A549 (cell line): ENCODE measurements at regions not wholly inside any gene's neighbourhood (a gene's known extent, or its start where the extent isn't known, plus 50 kb on each side); places are given as distances from the start of the nearest gene placed in this dataset.

Source experiments
- ATAC-seq, 2 experiments: fragments of 200-7000 bp in 1 of 2; fragments of >200 bp in 1 of 2; cut with Nextera tagmentation in 1 of 2; cut with Tn5 transposase in 1 of 2; 3 replicates each; pipeline versions ENCODE4 v1.8.0 to v1.9.1; 2018 to 2020; ENCODE audit warnings: mild to moderate bottlenecking in 1 of 2, moderate library complexity in 1 of 2
- CTCF ChIA-PET: fragments of 300-600 bp; sonication (Branson Sonifier 250); formaldehyde crosslinking; extraction: SDS; loops from one replicate; lab custom pipeline; 2021; ENCODE audit warnings: antibody characterized with exemption, inconsistent platforms; lab: Yijun Ruan, JAX
- POLR2A ChIA-PET: fragments of 350-600 bp; formaldehyde crosslinking; extraction: SDS; loops from one replicate; lab custom pipeline; 2021; ENCODE audit warnings: antibody characterized with exemption, inconsistent platforms; lab: Yijun Ruan, JAX
- DNase-seq, 2 experiments: peaks; one replicate each; pipeline versions ENCODE4 v3.0.0 to v3.0.0-alpha.2; 2011 to 2016; ENCODE audit warnings: low read depth in 1 of 2, low spot score in 1 of 2
- FAIRE-seq: peaks from 2 replicates; lab custom pipeline; 2011; peaks lifted over from hg19 to GRCh38; lab: Jason Lieb, UNC
- H3K27ac ChIP-seq, 2 experiments: fragments of >200 bp; sonication (Bioruptor Twin); formaldehyde crosslinking; 3 replicates each; pipeline ENCODE4 v1.5.1; 2016 to 2017
- H3K4me1 ChIP-seq: fragments of >200 bp; sonication (Bioruptor Twin); formaldehyde crosslinking; 3 replicates; pipeline ENCODE4 v1.6.1; 2016
- H3K4me2 ChIP-seq: fragments of >200 bp; sonication (Bioruptor Twin); formaldehyde crosslinking; 3 replicates; pipeline ENCODE4 v1.6.1; 2016
- H3K4me3 ChIP-seq: fragments of >200 bp; sonication (Bioruptor Twin); formaldehyde crosslinking; 3 replicates; pipeline ENCODE4 v1.5.1; 2016
- H3K9me3 ChIP-seq: fragments of >200 bp; sonication (Bioruptor Twin); formaldehyde crosslinking; 3 replicates; pipeline ENCODE4 v1.6.1; 2016
- BHLHE40 ChIP-seq: IDR thresholded peaks from 2 replicates; pipeline ENCODE4 v1.6.1; 2012; ENCODE audit warnings: low read depth, low read length, inconsistent platforms
- CEBPB ChIP-seq, 2 experiments: fragments of >200 bp in 1 of 2; sonication (Bioruptor Twin) in 1 of 2; formaldehyde crosslinking in 1 of 2; IDR thresholded peaks; 2 replicates each; pipeline ENCODE4 v1.6.1; 2012 to 2016
- CHD2 ChIP-seq: fragments of 150-350 bp; IDR thresholded peaks from 2 replicates; pipeline ENCODE4 v1.6.1; 2014; ENCODE audit warnings: low read length; ENCODE audit not compliant: partially characterized antibody
- EHF ChIP-seq: fragments of 250-450 bp; sonication (Bioruptor Pico); IDR thresholded peaks from 2 replicates; pipeline ENCODE4 v1.5.0; 2020; ENCODE audit warnings: mild to moderate bottlenecking
- ELK1 ChIP-seq: fragments of 150-350 bp; IDR thresholded peaks from 2 replicates; pipeline ENCODE4 v1.6.1; 2014; ENCODE audit warnings: low read depth, mild to moderate bottlenecking, low read length
- FOSL2 ChIP-seq, 2 experiments: fragments of 450-650 bp in 1 of 2; fragments of >200 bp in 1 of 2; sonication (Bioruptor Twin) in 1 of 2; formaldehyde crosslinking; IDR thresholded peaks; 2 replicates each; pipeline versions ENCODE4 v1.5.0 to v1.6.1; 2016 to 2020; ENCODE audit warnings: mild to moderate bottlenecking in 1 of 2, moderate library complexity in 1 of 2
- FOXS1 ChIP-seq: fragments of 250-450 bp; sonication (Bioruptor Pico); IDR thresholded peaks from 2 replicates; pipeline ENCODE4 v1.5.0; 2020; ENCODE audit warnings: mild to moderate bottlenecking, moderate library complexity
- GATA3 ChIP-seq: IDR thresholded peaks from 2 replicates; pipeline ENCODE4 v1.6.1; 2012; ENCODE audit warnings: borderline replicate concordance
- HOXB13 ChIP-seq: fragments of 250-450 bp; sonication (Bioruptor Pico); IDR thresholded peaks from 2 replicates; pipeline ENCODE4 v1.5.0; 2020; ENCODE audit warnings: low read depth, mild to moderate bottlenecking, moderate library complexity
- HOXB5 ChIP-seq: fragments of 250-450 bp; sonication (Bioruptor Pico); IDR thresholded peaks from 2 replicates; pipeline ENCODE4 v1.5.0; 2020; ENCODE audit warnings: mild to moderate bottlenecking, moderate library complexity
- JUNB ChIP-seq: fragments of >200 bp; sonication (Bioruptor Twin); formaldehyde crosslinking; IDR thresholded peaks from 2 replicates; pipeline ENCODE4 v1.6.1; 2016
- MAFK ChIP-seq: fragments of 450-650 bp; IDR thresholded peaks from 2 replicates; pipeline ENCODE4 v1.6.1; 2014; ENCODE audit not compliant: partially characterized antibody
- MAX ChIP-seq: IDR thresholded peaks from 2 replicates; pipeline ENCODE4 v1.6.1; 2012
- PBX3 ChIP-seq: IDR thresholded peaks from 2 replicates; pipeline ENCODE4 v1.6.1; 2012
- RAD21 ChIP-seq, 2 experiments: fragments of >200 bp in 1 of 2; sonication (Bioruptor Twin) in 1 of 2; formaldehyde crosslinking in 1 of 2; IDR thresholded peaks in 1 of 2; conservative IDR thresholded peaks in 1 of 2; 2 replicates in 1 of 2; 3 replicates in 1 of 2; pipeline ENCODE4 v1.6.1; 2012 to 2018; ENCODE audit warnings: inconsistent platforms in 1 of 2
- RARB ChIP-seq: fragments of 250-450 bp; sonication (Bioruptor Pico); IDR thresholded peaks from 2 replicates; pipeline ENCODE4 v1.8.0; 2021; ENCODE audit warnings: mild to moderate bottlenecking, moderate library complexity
- SMC3 ChIP-seq: fragments of >200 bp; sonication (Bioruptor Twin); formaldehyde crosslinking; IDR thresholded peaks from 3 replicates; pipeline ENCODE4 v1.6.1; 2018; ENCODE audit warnings: inconsistent platforms
- ZFP36 ChIP-seq: fragments of 450-650 bp; IDR thresholded peaks from 2 replicates; pipeline ENCODE4 v1.6.1; 2014; ENCODE audit warnings: borderline replicate concordance; ENCODE audit not compliant: partially characterized antibody
- ZNF302 ChIP-seq: fragments of 250-450 bp; sonication (Bioruptor Pico); IDR thresholded peaks from 2 replicates; pipeline ENCODE4 v1.9.0; 2021; ENCODE audit warnings: inconsistent platforms, mild to moderate bottlenecking, moderate library complexity
- WGBS: methylation state at CpG from one replicate; pipeline ENCODE4 v1.1.6; 2017; ENCODE audit errors: missing lambda C conversion rate; 5-methylcytosine and 5-hydroxymethylcytosine counted together

DNA sequence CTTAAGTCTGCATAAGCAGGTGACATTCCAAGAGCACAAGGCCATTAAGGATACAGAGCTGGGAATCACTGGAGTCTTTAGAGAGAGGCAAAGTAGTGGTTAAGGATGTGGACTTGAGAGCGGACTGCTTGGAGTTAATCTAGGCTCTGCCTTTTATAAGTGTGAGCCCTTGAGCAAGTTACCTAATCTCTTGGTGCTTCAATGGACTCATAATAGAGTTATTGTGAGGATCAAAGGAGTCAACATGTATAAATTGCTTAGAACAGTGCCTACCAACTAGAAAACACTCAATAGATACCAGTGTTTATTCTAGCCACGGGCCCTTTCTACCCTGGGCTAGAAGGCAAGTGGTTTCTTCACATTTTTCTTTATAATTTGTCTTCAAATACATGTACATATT lies 819.4 kb downstream of the NR2F1-AS1 start:
- no peak for ATAC-seq

GRCh38 chr5:92760550-92760949 lies 820.5 kb downstream of the NR2F1-AS1 start:
- TF ChIP-seq MAFK (peak; percentile 62), PBX3 (no peak)
- TF ChIP-seq, all 56 proteins: peak for 1
- POLR2A ChIA-PET: no interaction called here
- H3K4me3 ChIP-seq: no peak overlapping the region
- FAIRE-seq (no peak), ATAC-seq (no peak), DNase-seq (no peak)
- CTCF ChIA-PET: interaction anchor here (0.6 kb wide), 1 partner anchor 51 kb away, joined by 3 read pairs; no protein-coding TSS in a partner anchor
- H3K27ac ChIP-seq: no peak overlapping the region
- H3K9me3 ChIP-seq: no peaks in the 10 kb centered on the region
- peaks cover 8% of the 10 kb centered on the region; the same call in 1 of the 3 replicates for H3K4me1 ChIP-seq
- 91% methylated on average over 2 of the region's 2 CpGs for WGBS
- H3K4me2 ChIP-seq: no peak overlapping the region

More for the DNA sequence above, 819.4 kb downstream of the NR2F1-AS1 start:
- no peak for DNase-seq
- ChIA-PET POLR2A (no interaction called here), CTCF (no interaction called here)
- Histone ChIP-seq H3K4me2 (no peak overlapping the region), H3K4me1 (peaks cover 8% of the 10 kb centered on the region; the same call in 1 of the 3 replicates), H3K4me3 (no peak overlapping the region), H3K9me3 (no peaks in the 10 kb centered on the region), H3K27ac (no peak overlapping the region)
- WGBS: 65% methylated on average over 2 of the region's 2 CpGs
- no peak for TF ChIP-seq CEBPB (IDR thresholded peaks at IDR 0.05)
- no peak for TF ChIP-seq RARB (CRISPR knock-in tag)
- no peak for TF ChIP-seq ZNF302 (CRISPR knock-in tag)
- TF ChIP-seq FOSL2 (IDR thresholded peaks at IDR 0.05): no peak
- TF ChIP-seq FOSL2 (CRISPR knock-in tag; IDR thresholded peaks at IDR 0.05): no peak
- no peak for TF ChIP-seq RAD21 (conservative IDR thresholded peaks at IDR 0.05 in 1 of 2, IDR thresholded peaks at IDR 0.05 in 1 of 2)
- TF ChIP-seq MAX: no peak
- no peak for TF ChIP-seq ZFP36
- TF ChIP-seq ELK1: no peak
- TF ChIP-seq HOXB13 (CRISPR knock-in tag): no peak
- TF ChIP-seq HOXB5 (CRISPR knock-in tag): no peak
- TF ChIP-seq CHD2: no peak
- TF ChIP-seq EHF: no peak
- no peak for TF ChIP-seq SMC3
- FAIRE-seq: no peak

DNA sequence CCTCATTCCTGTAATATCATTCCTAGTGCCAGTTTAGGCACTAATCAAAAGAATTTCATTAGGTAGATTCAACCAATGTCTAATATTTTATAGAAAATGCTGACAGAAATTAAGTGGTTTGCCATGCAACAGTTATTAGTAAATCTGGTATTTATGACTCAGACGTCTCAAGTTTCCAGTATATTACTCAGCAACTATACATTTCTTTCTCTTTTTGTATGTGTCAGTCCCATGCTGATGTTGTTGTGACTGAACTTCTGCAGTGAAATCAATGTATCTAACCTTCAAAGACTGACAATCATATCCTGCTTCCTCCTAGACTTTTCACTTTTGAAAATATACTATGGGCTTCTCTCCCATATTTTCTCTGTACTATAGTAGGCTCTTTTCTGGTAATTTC lies 822.5 kb downstream of the NR2F1-AS1 start:
- TF ChIP-seq CEBPB (IDR thresholded peaks at IDR 0.05) (no peak), MAFK (peak; percentile 11)
- POLR2A ChIA-PET: no interaction called here
- H3K4me3 ChIP-seq: no peak overlapping the region
- CTCF ChIA-PET: no interaction called here
- ATAC-seq (no peak; a peak in 1 of 6 replicates), FAIRE-seq (no peak), DNase-seq (peak in 1 of 2 experiments; percentile 14)
- H3K4me1 ChIP-seq: peaks cover 8% of the 10 kb centered on the region; the same call in 1 of the 3 replicates
- no peaks in the 10 kb centered on the region for H3K9me3 ChIP-seq
- 11% methylated on average over 1 of the region's 1 CpG for WGBS
- no peak overlapping the region for H3K4me2 ChIP-seq
- H3K27ac ChIP-seq: no peak overlapping the region

DNA sequence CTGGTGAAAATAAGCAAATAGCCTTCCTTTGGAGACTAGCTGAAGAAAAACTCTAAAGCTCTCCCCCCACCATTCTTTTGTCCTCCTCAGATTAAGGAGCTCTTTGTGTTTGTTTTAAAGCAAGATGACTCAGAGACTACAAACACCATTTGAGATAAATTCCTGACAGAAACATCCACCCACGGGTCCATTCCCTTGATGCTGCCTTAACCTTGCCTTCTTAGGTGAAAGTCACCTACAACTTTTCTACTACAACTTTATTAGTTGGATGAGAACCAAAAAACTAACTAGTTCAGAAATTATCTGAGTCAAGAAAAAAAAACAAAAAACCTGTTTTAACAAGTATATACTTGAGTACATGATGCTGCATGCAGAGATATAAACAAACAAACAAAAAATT lies 831.1 kb downstream of the NR2F1-AS1 start:
- 0% methylated on average over 1 of the region's 1 CpG for WGBS
- H3K4me2 ChIP-seq: peak overlapping the region; percentile 54
- H3K27ac ChIP-seq: no peak overlapping the region
- peaks cover 13% of the 10 kb centered on the region for H3K4me1 ChIP-seq
- H3K4me3 ChIP-seq: no peak overlapping the region
- DNase-seq (peak; percentile 13 to 42), FAIRE-seq (no peak), ATAC-seq (peak in 1 of 2 experiments; percentile 78; a peak in 3 of 6 replicates)
- CTCF ChIA-PET: no interaction called here
- POLR2A ChIA-PET: no interaction called here
- TF ChIP-seq JUNB: no peak
- no peak for TF ChIP-seq FOXS1 (CRISPR knock-in tag)
- no peak for TF ChIP-seq BHLHE40
- TF ChIP-seq FOSL2 (IDR thresholded peaks at IDR 0.05): 0 out of 2 replicates have a peak, but pooled peaks have one; percentile 19
- peak; percentile 62 for TF ChIP-seq FOSL2 (CRISPR knock-in tag; IDR thresholded peaks at IDR 0.05)
- TF ChIP-seq PBX3: no peak
- TF ChIP-seq GATA3: peak; percentile 22; the same call in 1 of the 2 replicates
- no peaks in the 10 kb centered on the region for H3K9me3 ChIP-seq
